Activated naive CD8-positive, alpha-beta T cell treated with anti-CD3 and anti-CD28 coated beads for 36 hours (primary cell): ENCODE measurements at regions not wholly inside any gene's neighbourhood (a gene's known extent, or its start where the extent isn't known, plus 50 kb on each side); places are given as distances from the start of the nearest gene placed in this dataset.
"Not testable (repeated sequence)": the region's sequence is repeated elsewhere in the genome, so short reads cannot be mapped to it uniquely, and the experiment has no call there.

Experiments
- DNase-seq: peaks from one replicate; pipeline ENCODE4 v3.0.0; 2021
- H3K27ac Mint-ChIP-seq: one replicate; pipeline ENCODE4 v1.8.0; 2022; ENCODE audit warnings: mild to moderate bottlenecking, moderate library complexity, mixed read lengths
- H3K27me3 Mint-ChIP-seq: one replicate; pipeline ENCODE4 v1.8.0; 2022; ENCODE audit warnings: mild to moderate bottlenecking, mixed read lengths
- H3K36me3 Mint-ChIP-seq: one replicate; pipeline ENCODE4 v1.8.0; 2021; ENCODE audit warnings: mild to moderate bottlenecking, mixed read lengths
- H3K4me1 Mint-ChIP-seq: one replicate; pipeline ENCODE4 v1.8.0; 2021; ENCODE audit warnings: mixed read lengths
- H3K4me3 Mint-ChIP-seq: one replicate; pipeline ENCODE4 v1.8.0; 2022; ENCODE audit warnings: mild to moderate bottlenecking, moderate library complexity, mixed read lengths
- H3K9me3 Mint-ChIP-seq: one replicate; pipeline ENCODE4 v1.8.0; 2022; ENCODE audit warnings: mixed read lengths

GRCh38 chr1:228655796-228656394 is 79.4 kb upstream of the RHOU start:
- no peak overlapping the region for H3K27ac Mint-ChIP-seq
- no peak overlapping the region for H3K4me3 Mint-ChIP-seq
- H3K9me3 Mint-ChIP-seq = no peaks in the 10 kb centered on the region
- H3K27me3 Mint-ChIP-seq = peaks cover 42% of the 10 kb centered on the region
- DNase-seq = no peak
- H3K4me1 Mint-ChIP-seq = no peaks in the 10 kb centered on the region
- H3K36me3 Mint-ChIP-seq = no peaks in the 10 kb centered on the region

GRCh38 chr1:228662007-228662689 is 73.1 kb upstream of the RHOU start:
- not testable (repeated sequence) for H3K4me3 Mint-ChIP-seq, DNase-seq, H3K4me1 Mint-ChIP-seq, H3K9me3 Mint-ChIP-seq, H3K27me3 Mint-ChIP-seq, H3K27ac Mint-ChIP-seq, H3K36me3 Mint-ChIP-seq

DNA sequence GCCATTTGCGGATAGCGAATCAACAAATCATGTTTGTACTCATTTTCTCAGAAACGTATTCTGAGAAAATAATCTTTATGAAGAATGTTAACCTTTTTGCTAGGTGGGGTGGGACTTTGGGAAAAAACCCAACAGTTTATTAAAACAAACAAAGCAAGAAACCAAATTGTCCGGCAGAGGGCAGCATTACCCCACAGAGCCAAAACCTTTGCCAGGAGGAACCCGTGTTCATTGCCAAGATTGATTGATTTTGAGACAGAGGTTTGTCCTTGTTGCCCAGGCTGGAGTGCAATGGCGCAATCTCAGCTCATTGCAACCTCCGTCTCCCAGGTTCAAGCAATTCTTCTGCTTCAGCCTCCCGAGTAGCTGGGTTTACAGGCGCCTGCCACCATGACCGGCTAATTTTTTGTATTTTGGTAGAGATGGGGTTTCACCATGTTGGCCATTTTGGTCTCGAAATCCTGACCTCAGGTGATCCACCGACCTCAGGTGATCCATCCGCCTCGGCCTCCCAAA is 70.8 kb upstream of the RHOU start:
- Mint-ChIP-seq H3K36me3 (no peaks in the 10 kb centered on the region), H3K9me3 (no peaks in the 10 kb centered on the region)

DNA sequence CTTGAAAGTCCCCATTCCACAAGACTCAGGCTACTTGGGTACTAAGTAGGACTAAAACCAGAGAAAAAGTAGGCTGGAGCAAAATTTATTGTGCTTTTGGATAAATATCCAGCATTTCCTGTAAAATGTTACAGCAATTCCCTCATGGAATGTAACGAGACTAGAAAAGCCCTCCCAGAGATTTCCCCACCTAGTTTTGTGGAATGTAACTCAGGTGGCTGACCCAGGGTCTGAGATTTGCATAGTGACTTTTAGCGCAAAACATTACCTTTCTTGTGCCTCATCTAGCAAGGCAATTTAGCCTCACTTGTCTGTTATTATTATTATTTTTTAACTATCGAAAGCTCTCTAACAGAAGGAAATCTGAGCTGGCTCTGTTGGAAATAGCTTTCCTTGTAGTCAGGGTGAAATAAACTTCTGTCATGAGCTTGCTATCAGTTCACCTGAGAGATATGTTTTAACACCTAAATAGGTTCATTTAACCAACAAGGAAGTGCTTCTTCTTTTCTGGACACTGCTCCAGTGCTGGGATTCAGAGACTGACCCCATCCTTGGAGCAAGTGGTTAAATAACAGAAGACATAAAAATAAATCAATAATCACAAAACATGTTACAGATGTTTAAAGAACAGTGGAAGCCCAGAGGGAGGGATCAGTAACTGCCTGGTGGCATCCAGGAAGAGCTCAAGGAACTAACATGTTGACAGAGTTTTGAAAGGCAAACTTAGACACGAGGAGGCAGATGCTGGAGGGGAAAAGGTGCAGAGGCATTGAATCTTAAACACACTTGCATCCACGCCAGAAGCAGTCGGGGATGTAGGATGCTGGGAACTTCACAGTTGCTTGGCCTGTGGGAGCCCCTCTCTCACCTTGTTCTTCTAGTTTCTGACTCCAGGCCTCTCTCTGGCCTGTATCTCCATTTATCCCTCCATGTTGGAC is 68.3 kb upstream of the RHOU start:
- Mint-ChIP-seq H3K4me3 (no peak overlapping the region), H3K27ac (no peak overlapping the region), H3K36me3 (no peaks in the 10 kb centered on the region), H3K4me1 (peaks cover 3% of the 10 kb centered on the region), H3K27me3 (peaks cover 4% of the 10 kb centered on the region), H3K9me3 (no peaks in the 10 kb centered on the region)
- no peak for DNase-seq

More for the DNA sequence above, 70.8 kb upstream of the RHOU start:
- Mint-ChIP-seq H3K4me3 (no peak overlapping the region), H3K27ac (no peak overlapping the region), H3K27me3 (peaks cover 8% of the 10 kb centered on the region), H3K4me1 (peaks cover 3% of the 10 kb centered on the region)
- peak; percentile 61 for DNase-seq

DNA sequence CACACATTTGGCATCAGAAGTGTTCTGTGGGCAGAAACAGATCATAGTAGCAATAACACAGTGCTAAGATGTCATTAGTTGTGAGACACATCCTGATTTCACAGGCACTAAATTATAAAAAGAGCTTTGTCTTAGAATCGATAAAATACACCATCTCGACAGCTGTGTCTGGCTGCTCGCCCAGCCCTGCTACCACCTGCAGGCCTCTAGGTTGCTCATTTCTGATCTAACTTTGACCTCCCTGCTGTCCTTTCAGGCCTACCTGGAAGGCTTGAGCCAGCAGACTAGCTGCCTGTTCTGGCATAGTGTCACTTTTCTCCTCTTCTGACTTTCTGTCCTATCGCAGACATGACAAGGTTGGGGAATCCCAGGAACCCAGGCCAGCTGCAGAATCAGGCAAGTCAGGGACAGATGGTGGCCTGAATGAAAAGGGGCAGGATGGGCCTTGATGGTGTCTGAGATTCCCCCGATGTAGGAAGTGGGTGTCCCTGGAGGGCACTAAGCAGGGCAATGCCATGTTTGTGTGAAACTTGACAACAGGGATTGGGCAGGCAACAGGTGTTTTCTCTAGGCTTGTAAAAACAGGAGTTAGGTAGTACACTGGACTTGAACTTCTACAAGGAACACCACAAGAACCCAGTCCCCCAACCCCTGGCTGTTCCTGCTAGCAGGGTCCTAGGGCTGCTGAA is 66.6 kb upstream of the RHOU start:
- Mint-ChIP-seq H3K27me3 (no peaks in the 10 kb centered on the region), H3K27ac (no peak overlapping the region), H3K4me3 (no peak overlapping the region), H3K36me3 (no peaks in the 10 kb centered on the region), H3K9me3 (no peaks in the 10 kb centered on the region), H3K4me1 (peaks cover 3% of the 10 kb centered on the region)
- DNase-seq = no peak

GRCh38 chr1:228669242-228669585 is 66.1 kb upstream of the RHOU start:
- Mint-ChIP-seq H3K27ac (no peak overlapping the region), H3K36me3 (no peaks in the 10 kb centered on the region), H3K9me3 (no peaks in the 10 kb centered on the region), H3K4me3 (no peak overlapping the region), H3K4me1 (peaks cover 3% of the 10 kb centered on the region), H3K27me3 (no peaks in the 10 kb centered on the region)
- DNase-seq = no peak

- not testable (repeated sequence) for H3K9me3 Mint-ChIP-seq, H3K4me1 Mint-ChIP-seq, H3K27ac Mint-ChIP-seq, H3K4me3 Mint-ChIP-seq, DNase-seq, H3K36me3 Mint-ChIP-seq
- H3K27me3 Mint-ChIP-seq = peaks cover 21% of the 10 kb centered on the region
Measured at GRCh38 chr1:228681076-228681565, 54.2 kb upstream of the RHOU start.

GRCh38 chr1:228683428-228683827 is 51.9 kb upstream of the RHOU start:
- no peak overlapping the region for H3K27ac Mint-ChIP-seq
- no peaks in the 10 kb centered on the region for H3K4me1 Mint-ChIP-seq
- DNase-seq = no peak
- H3K27me3 Mint-ChIP-seq = peaks cover 21% of the 10 kb centered on the region
- no peak overlapping the region for H3K4me3 Mint-ChIP-seq
- no peaks in the 10 kb centered on the region for H3K9me3 Mint-ChIP-seq
- H3K36me3 Mint-ChIP-seq = no peaks in the 10 kb centered on the region

GRCh38 chr1:228684607-228685006 is 50.7 kb upstream of the RHOU start:
- no peak overlapping the region for H3K27ac Mint-ChIP-seq
- no peak for DNase-seq
- H3K4me3 Mint-ChIP-seq = no peak overlapping the region
- H3K4me1 Mint-ChIP-seq = no peaks in the 10 kb centered on the region
- peaks cover 21% of the 10 kb centered on the region for H3K27me3 Mint-ChIP-seq
- no peaks in the 10 kb centered on the region for H3K9me3 Mint-ChIP-seq
- H3K36me3 Mint-ChIP-seq = no peaks in the 10 kb centered on the region

DNA sequence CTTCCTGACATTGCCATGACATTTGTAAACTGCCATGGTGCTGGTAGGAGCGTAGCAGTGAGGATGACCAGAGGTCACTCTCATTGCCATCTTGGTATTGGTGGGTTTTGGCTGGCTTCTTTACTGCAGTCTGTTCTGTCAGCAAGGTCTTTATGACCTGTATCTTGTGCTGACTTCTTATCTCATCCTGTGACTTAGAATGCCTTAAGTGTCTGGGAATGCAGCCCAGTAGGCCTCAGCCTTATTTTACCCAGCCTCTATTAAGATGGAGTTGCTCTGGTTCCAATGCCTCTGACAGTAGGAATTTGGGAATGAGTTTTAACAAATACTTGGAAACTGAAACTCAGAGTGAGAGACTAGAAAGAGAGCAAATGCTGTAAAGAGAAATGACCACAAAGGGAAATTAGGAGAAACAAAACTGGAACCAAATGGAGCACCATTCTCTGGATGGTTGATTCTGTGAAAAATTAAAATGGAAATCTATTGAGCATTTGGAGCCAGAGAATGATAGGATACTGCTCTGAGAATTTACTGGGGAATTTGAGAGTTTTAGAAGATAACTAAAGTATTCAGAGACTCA is 50.1 kb upstream of the RHOU start:
- Mint-ChIP-seq H3K4me3 (no peak overlapping the region), H3K36me3 (no peaks in the 10 kb centered on the region), H3K9me3 (no peaks in the 10 kb centered on the region), H3K27me3 (peaks cover 21% of the 10 kb centered on the region), H3K27ac (no peak overlapping the region), H3K4me1 (no peaks in the 10 kb centered on the region)
- DNase-seq = no peak
